Lower lobe of right lung (tissue), 2 donors: ENCODE measurements at regions not wholly inside any gene's neighbourhood (a gene's known extent, or its start where the extent isn't known, plus 50 kb on each side); places are given as distances from the start of the nearest gene placed in this dataset.

ENCODE experiments used
- ATAC-seq, 2 donors: fragments of 200-7000 bp; cut with Tn5 transposase; one replicate each; pipeline ENCODE4 v1.9.1; 2020 to 2022; ENCODE audit warnings: mild to moderate bottlenecking in 2 of 2, moderate library complexity in 2 of 2
- DNase-seq: peaks from one replicate; pipeline ENCODE4 v3.0.0-alpha.2; 2020
- H3K27ac ChIP-seq: fragments of 200-600 bp; one replicate; pipeline ENCODE4 v1.8.0; 2022
- H3K27me3 ChIP-seq: fragments of 200-600 bp; one replicate; pipeline ENCODE4 v1.8.0; 2022; ENCODE audit warnings: low read depth
- H3K36me3 ChIP-seq: fragments of 200-600 bp; one replicate; pipeline ENCODE4 v1.8.0; 2022; ENCODE audit warnings: mild to moderate bottlenecking
- H3K4me1 ChIP-seq: fragments of 200-600 bp; one replicate; pipeline ENCODE4 v1.8.0; 2022
- H3K4me3 ChIP-seq: fragments of 200-600 bp; one replicate; pipeline ENCODE4 v1.8.0; 2022; ENCODE audit warnings: mild to moderate bottlenecking
- H3K9me3 ChIP-seq: fragments of 200-600 bp; one replicate; pipeline ENCODE4 v1.8.0; 2022
- CTCF ChIP-seq: fragments of 200-600 bp; IDR thresholded peaks from one replicate; pipeline ENCODE4 v1.8.0; 2022; ENCODE audit warnings: antibody characterized with exemption, mild to moderate bottlenecking
- intact Hi-C: fragments of 100-400 bp; cut with DNase I; formaldehyde crosslinking; loops from one replicate; pipeline ENCODE4 v1.11.0; 2022
- donor health status: DM: no; HTN: yes; CAD: no; lungs with severe emphysema.

- intact Hi-C loops = no loop called here
Measured at GRCh38 chrX:74231625-74232024, 72.4 kb upstream of the ZCCHC13 start.

GRCh38 chrX:74230094-74230493 is 73.9 kb upstream of the ZCCHC13 start:
- Histone ChIP-seq H3K4me1 (no peaks in the 10 kb centered on the region), H3K27ac (no peak overlapping the region), H3K9me3 (no peaks in the 10 kb centered on the region), H3K27me3 (no peaks in the 10 kb centered on the region), H3K36me3 (no peaks in the 10 kb centered on the region), H3K4me3 (no peak overlapping the region)
- intact Hi-C loops = no loop called here
- no peak for DNase-seq
- no peak for ATAC-seq
- no peak for TF ChIP-seq CTCF

More at GRCh38 chrX:74231625-74232024, 72.4 kb upstream of the ZCCHC13 start:
- DNase-seq = no peak
- no peak overlapping the region for H3K27ac ChIP-seq
- H3K36me3 ChIP-seq = no peaks in the 10 kb centered on the region
- H3K4me3 ChIP-seq = no peak overlapping the region
- TF ChIP-seq CTCF = no peak
- H3K27me3 ChIP-seq = no peaks in the 10 kb centered on the region
- no peaks in the 10 kb centered on the region for H3K9me3 ChIP-seq
- ATAC-seq = no peak
- H3K4me1 ChIP-seq = no peaks in the 10 kb centered on the region

- Histone ChIP-seq H3K9me3 (no peaks in the 10 kb centered on the region), H3K36me3 (no peaks in the 10 kb centered on the region), H3K27me3 (no peaks in the 10 kb centered on the region), H3K4me1 (no peaks in the 10 kb centered on the region), H3K27ac (no peak overlapping the region), H3K4me3 (no peak overlapping the region)
- intact Hi-C loops = no loop called here
- ATAC-seq = no peak
- TF ChIP-seq CTCF = no peak
- DNase-seq = no peak
Measured at GRCh38 chrX:74225111-74225510, 78.9 kb upstream of the ZCCHC13 start.

- no peak overlapping the region for H3K4me3 ChIP-seq
- intact Hi-C loops = no loop called here
- no peaks in the 10 kb centered on the region for H3K27me3 ChIP-seq
- no peak overlapping the region for H3K27ac ChIP-seq
- DNase-seq (no peak), ATAC-seq (no peak)
- H3K9me3 ChIP-seq = no peaks in the 10 kb centered on the region
- no peak for TF ChIP-seq CTCF
- peaks cover 14% of the 10 kb centered on the region for H3K36me3 ChIP-seq
- H3K4me1 ChIP-seq = no peaks in the 10 kb centered on the region
Measured at GRCh38 chrX:74220277-74220676, 83.7 kb upstream of the ZCCHC13 start.

GRCh38 chrX:74218895-74219294 is 85.1 kb upstream of the ZCCHC13 start:
- no peak for TF ChIP-seq CTCF
- no peak overlapping the region for H3K4me3 ChIP-seq
- intact Hi-C loops = no loop called here

GRCh38 chrX:74216421-74216820 is 87.6 kb upstream of the ZCCHC13 start:
- H3K27me3 ChIP-seq = no peaks in the 10 kb centered on the region
- no peak overlapping the region for H3K4me3 ChIP-seq
- intact Hi-C loops = no loop called here
- ATAC-seq (no peak), DNase-seq (no peak)
- TF ChIP-seq CTCF = no peak
- H3K9me3 ChIP-seq = no peaks in the 10 kb centered on the region
- H3K27ac ChIP-seq = no peak overlapping the region
- no peaks in the 10 kb centered on the region for H3K4me1 ChIP-seq
- peaks cover 21% of the 10 kb centered on the region for H3K36me3 ChIP-seq

More at GRCh38 chrX:74218895-74219294, 85.1 kb upstream of the ZCCHC13 start:
- no peaks in the 10 kb centered on the region for H3K4me1 ChIP-seq
- H3K36me3 ChIP-seq = peaks cover 21% of the 10 kb centered on the region
- no peaks in the 10 kb centered on the region for H3K9me3 ChIP-seq
- ATAC-seq = no peak
- no peaks in the 10 kb centered on the region for H3K27me3 ChIP-seq
- DNase-seq = no peak
- H3K27ac ChIP-seq = no peak overlapping the region
